ENCODE measurements at regions not wholly inside any gene's neighbourhood (a gene's known extent, or its start where the extent isn't known, plus 50 kb on each side); places are given as distances from the start of the nearest gene placed in this dataset.
"Not testable (repeated sequence)": the region's sequence is repeated elsewhere in the genome, so short reads cannot be mapped to it uniquely, and the experiment has no call there.

DNA sequence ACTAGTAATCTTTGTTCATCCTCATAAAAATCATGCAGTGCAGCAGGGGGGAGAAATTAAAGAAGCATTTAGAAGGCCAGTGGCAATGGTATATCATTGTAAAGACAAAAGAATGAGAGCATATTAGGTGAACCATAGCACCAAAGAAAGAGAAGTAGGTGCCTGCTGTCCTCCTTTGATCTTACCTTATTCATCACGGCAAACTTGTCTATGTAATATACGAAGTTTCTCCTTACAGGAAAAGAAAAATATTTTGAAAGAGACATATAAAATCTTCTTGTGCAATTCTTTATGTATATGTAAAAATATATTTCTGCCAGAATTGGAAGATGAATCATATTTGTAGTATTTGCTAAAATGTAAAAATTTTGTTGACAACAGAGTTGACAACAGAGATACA, 411.3 kb upstream of the ARRDC3 start:
- no peaks in the 10 kb centered on the region for H3K36me3 Mint-ChIP-seq
- H3K9me3 Mint-ChIP-seq (ENCODE audit: low read depth): no peaks in the 10 kb centered on the region
- H3K27ac Mint-ChIP-seq: no peak overlapping the region
- H3K4me1 Mint-ChIP-seq (ENCODE audit: low read depth): no peaks in the 10 kb centered on the region
- H3K27me3 Mint-ChIP-seq: no peaks in the 10 kb centered on the region
- H3K4me3 Mint-ChIP-seq: no peak overlapping the region

DNA sequence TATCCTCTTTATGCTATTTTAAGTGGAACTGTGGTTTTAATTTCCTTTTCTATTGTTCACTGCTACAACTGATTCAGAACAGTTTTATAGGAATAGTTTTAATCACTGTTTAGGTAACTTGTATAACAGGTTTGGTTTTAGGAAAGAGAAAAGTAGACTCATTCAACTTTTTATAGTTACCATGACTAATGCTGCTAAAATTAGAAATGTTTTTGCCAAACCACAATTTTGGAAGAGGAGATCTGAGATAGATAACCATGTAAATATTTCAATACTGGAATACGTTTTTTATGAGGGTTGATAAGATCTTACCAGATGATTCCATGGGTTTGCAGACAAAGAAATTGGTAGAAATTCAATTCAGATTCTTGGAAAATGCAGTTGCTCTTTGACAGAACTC, 404.6 kb upstream of the ARRDC3 start:
- H3K9me3 Mint-ChIP-seq (ENCODE audit: low read depth): peaks cover 4% of the 10 kb centered on the region
- H3K27ac Mint-ChIP-seq: no peak overlapping the region
- H3K4me1 Mint-ChIP-seq (ENCODE audit: low read depth): no peaks in the 10 kb centered on the region
- H3K4me3 Mint-ChIP-seq: no peak overlapping the region
- no peaks in the 10 kb centered on the region for H3K27me3 Mint-ChIP-seq
- no peaks in the 10 kb centered on the region for H3K36me3 Mint-ChIP-seq

DNA sequence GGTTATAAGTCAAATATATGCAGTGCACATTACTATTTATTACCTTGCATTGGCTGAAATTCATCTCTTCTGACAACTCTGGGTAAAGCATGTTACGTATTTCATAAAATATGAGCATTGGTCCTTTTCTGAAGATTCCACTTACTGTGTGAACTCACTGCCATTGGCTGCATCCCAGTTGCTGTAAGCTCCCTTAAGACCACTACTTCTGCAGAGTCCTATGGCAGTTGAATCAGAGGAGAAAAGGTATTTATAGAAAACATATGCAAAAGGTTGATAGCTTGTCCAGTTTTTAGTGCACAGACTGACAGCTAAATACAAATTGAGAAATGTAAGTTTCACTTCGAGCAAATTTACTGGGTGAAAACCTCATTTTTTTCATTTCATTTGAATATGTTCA, 394.6 kb upstream of the ARRDC3 start:
- Mint-ChIP-seq H3K4me1 (ENCODE audit: low read depth) (no peaks in the 10 kb centered on the region), H3K36me3 (no peaks in the 10 kb centered on the region), H3K27me3 (no peaks in the 10 kb centered on the region), H3K4me3 (no peak overlapping the region), H3K27ac (no peak overlapping the region), H3K9me3 (ENCODE audit: low read depth) (no peaks in the 10 kb centered on the region)

GRCh38 chr5:91776249-91776648, 393.1 kb upstream of the ARRDC3 start:
- H3K27me3 Mint-ChIP-seq: no peaks in the 10 kb centered on the region
- H3K4me3 Mint-ChIP-seq: no peak overlapping the region
- H3K9me3 Mint-ChIP-seq (ENCODE audit: low read depth): no peaks in the 10 kb centered on the region
- no peak overlapping the region for H3K27ac Mint-ChIP-seq
- H3K36me3 Mint-ChIP-seq: no peaks in the 10 kb centered on the region
- no peaks in the 10 kb centered on the region for H3K4me1 Mint-ChIP-seq (ENCODE audit: low read depth)

DNA sequence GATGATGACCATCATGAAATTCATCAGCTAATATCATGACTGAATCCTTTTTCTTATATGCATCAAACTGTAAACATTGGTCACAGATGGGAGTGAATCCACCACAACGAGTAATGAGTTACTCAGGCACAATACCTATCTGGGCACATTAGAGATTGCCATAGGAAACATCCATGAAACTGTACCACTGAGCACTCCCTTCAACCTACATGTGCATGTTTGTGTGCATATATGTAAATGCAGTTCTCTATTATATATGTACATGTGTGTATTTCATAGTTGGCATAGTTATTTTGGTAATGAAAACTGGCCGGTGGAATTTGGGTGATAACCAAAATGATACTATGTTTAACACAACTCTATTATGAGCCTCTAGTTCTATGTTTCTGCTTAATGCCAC, 387.3 kb upstream of the ARRDC3 start:
- H3K27ac Mint-ChIP-seq: no peak overlapping the region
- H3K9me3 Mint-ChIP-seq (ENCODE audit: low read depth): no peaks in the 10 kb centered on the region
- no peak overlapping the region for H3K4me3 Mint-ChIP-seq
- H3K36me3 Mint-ChIP-seq: no peaks in the 10 kb centered on the region
- H3K4me1 Mint-ChIP-seq (ENCODE audit: low read depth): no peaks in the 10 kb centered on the region
- H3K27me3 Mint-ChIP-seq: no peaks in the 10 kb centered on the region

DNA sequence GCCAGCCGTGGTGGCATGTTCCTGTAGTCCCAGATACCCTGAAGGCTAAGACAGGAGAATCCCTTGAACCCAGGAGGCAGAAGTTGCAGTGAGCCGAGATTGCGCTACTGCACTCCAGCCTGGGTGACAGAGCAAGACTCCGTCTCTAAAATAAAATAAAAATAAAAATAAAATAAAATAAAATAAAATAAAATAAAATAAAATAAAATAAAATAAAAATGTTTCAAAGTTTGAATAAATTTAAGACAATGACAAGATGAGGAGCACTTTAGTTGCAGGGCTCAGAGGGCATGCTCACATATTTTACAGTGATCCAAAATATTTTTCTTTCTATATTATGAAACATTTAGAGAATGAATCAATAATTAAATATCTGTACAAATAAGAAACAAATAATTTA, 374.3 kb upstream of the ARRDC3 start:
- H3K4me1 Mint-ChIP-seq (ENCODE audit: low read depth); H3K36me3 Mint-ChIP-seq; H3K9me3 Mint-ChIP-seq (ENCODE audit: low read depth); H3K27ac Mint-ChIP-seq; H3K27me3 Mint-ChIP-seq; H3K4me3 Mint-ChIP-seq: not testable (repeated sequence)

DNA sequence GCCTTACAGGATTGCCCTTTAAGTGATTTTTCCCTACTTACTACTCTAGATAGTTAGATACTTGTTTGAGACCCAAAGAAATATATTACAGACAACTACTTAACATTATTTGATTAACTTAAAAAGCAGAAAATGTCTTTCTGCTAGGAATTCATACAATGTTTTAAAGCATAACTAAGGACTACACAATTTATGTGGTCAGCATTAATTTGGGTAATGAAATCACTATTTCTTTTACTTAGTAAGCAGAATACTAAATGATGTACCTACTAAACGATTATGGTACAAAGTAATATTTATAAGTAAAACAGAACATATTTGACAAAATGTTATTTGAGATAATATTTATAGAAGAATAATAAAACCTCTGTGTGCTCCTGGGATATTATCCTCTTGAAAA, 371.9 kb upstream of the ARRDC3 start:
- Mint-ChIP-seq H3K9me3 (ENCODE audit: low read depth) (no peaks in the 10 kb centered on the region), H3K4me3 (no peak overlapping the region)

GRCh38 chr5:91744470-91744869, 361.4 kb upstream of the ARRDC3 start:
- H3K27me3 Mint-ChIP-seq; H3K4me1 Mint-ChIP-seq (ENCODE audit: low read depth); H3K4me3 Mint-ChIP-seq; H3K36me3 Mint-ChIP-seq; H3K27ac Mint-ChIP-seq; H3K9me3 Mint-ChIP-seq (ENCODE audit: low read depth): not testable (repeated sequence)

More for the DNA sequence above, 371.9 kb upstream of the ARRDC3 start:
- Mint-ChIP-seq H3K36me3 (no peaks in the 10 kb centered on the region), H3K27me3 (peaks cover 2% of the 10 kb centered on the region), H3K4me1 (ENCODE audit: low read depth) (no peaks in the 10 kb centered on the region), H3K27ac (no peak overlapping the region)

DNA sequence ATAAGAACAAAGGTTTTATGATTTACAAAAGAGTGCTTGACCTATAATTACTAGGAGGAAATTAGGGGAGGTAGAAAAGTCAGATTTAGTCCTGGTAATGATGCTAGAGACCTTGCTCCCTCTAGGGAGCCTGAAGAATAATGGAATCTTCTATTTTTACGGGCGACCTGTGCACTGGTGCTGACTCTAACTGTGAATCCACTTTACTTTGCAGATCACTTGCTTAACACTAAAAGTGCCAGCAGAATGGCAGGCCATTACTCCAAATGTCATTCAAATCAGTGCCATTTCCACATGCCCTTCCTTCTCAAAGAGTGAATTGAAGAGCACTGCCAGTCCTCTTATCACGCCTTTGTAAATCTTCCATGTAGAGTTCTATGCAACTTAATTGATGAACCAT, 359.4 kb upstream of the ARRDC3 start:
- Mint-ChIP-seq H3K4me3 (no peak overlapping the region), H3K27me3 (no peaks in the 10 kb centered on the region), H3K4me1 (ENCODE audit: low read depth) (no peaks in the 10 kb centered on the region), H3K36me3 (no peaks in the 10 kb centered on the region), H3K9me3 (ENCODE audit: low read depth) (peaks cover 4% of the 10 kb centered on the region), H3K27ac (no peak overlapping the region)

- Mint-ChIP-seq H3K9me3 (ENCODE audit: low read depth) (peaks cover 4% of the 10 kb centered on the region), H3K36me3 (no peaks in the 10 kb centered on the region), H3K4me3 (no peak overlapping the region), H3K27me3 (no peaks in the 10 kb centered on the region), H3K4me1 (ENCODE audit: low read depth) (no peaks in the 10 kb centered on the region), H3K27ac (no peak overlapping the region)
These were observed 358.8 kb upstream of the ARRDC3 start for GRCh38 chr5:91741764-91742505.

GRCh38 chr5:91730026-91730425, 346.9 kb upstream of the ARRDC3 start:
- H3K27ac Mint-ChIP-seq: no peak overlapping the region
- H3K27me3 Mint-ChIP-seq: no peaks in the 10 kb centered on the region
- no peaks in the 10 kb centered on the region for H3K9me3 Mint-ChIP-seq (ENCODE audit: low read depth)
- no peak overlapping the region for H3K4me3 Mint-ChIP-seq
- H3K4me1 Mint-ChIP-seq (ENCODE audit: low read depth): no peaks in the 10 kb centered on the region
- no peaks in the 10 kb centered on the region for H3K36me3 Mint-ChIP-seq

- H3K27ac Mint-ChIP-seq: no peak overlapping the region
- no peaks in the 10 kb centered on the region for H3K36me3 Mint-ChIP-seq
These were observed 344.3 kb upstream of the ARRDC3 start for GRCh38 chr5:91727463-91727862.

GRCh38 chr5:91722736-91723467, 339.8 kb upstream of the ARRDC3 start:
- Mint-ChIP-seq H3K4me1 (ENCODE audit: low read depth) (no peaks in the 10 kb centered on the region), H3K4me3 (no peak overlapping the region), H3K27me3 (no peaks in the 10 kb centered on the region), H3K36me3 (no peaks in the 10 kb centered on the region), H3K27ac (no peak overlapping the region), H3K9me3 (ENCODE audit: low read depth) (no peaks in the 10 kb centered on the region)

More at GRCh38 chr5:91727463-91727862, 344.3 kb upstream of the ARRDC3 start:
- Mint-ChIP-seq H3K4me1 (ENCODE audit: low read depth) (no peaks in the 10 kb centered on the region), H3K9me3 (ENCODE audit: low read depth) (no peaks in the 10 kb centered on the region), H3K27me3 (no peaks in the 10 kb centered on the region), H3K4me3 (no peak overlapping the region)

- Mint-ChIP-seq H3K27me3 (peaks cover 1% of the 10 kb centered on the region), H3K4me1 (ENCODE audit: low read depth) (no peaks in the 10 kb centered on the region), H3K9me3 (ENCODE audit: low read depth) (peaks cover 6% of the 10 kb centered on the region), H3K4me3 (no peak overlapping the region), H3K27ac (no peak overlapping the region), H3K36me3 (no peaks in the 10 kb centered on the region)
These were observed 329.6 kb upstream of the ARRDC3 start for GRCh38 chr5:91712718-91713117.

DNA sequence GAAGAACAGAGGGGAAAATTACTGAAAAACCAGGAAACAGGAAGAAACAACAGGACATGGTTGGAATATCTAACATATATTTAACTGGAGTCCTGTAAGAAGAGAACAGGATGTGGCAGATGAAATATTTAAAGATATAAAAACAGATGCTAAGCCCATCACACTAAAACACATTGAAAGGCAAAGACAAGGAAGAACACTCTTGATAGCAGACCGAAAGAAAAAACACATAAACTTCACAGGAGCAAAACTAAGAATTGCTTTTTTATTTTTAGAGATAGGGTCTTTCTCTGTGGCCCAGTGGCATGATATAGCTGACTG, 324.4 kb upstream of the ARRDC3 start:
- Mint-ChIP-seq H3K4me3 (no peak overlapping the region), H3K4me1 (ENCODE audit: low read depth) (no peaks in the 10 kb centered on the region), H3K27me3 (no peaks in the 10 kb centered on the region), H3K36me3 (no peaks in the 10 kb centered on the region), H3K27ac (no peak overlapping the region), H3K9me3 (ENCODE audit: low read depth) (no peaks in the 10 kb centered on the region)
